Glutamatergic neuron (in vitro differentiated cells): ENCODE measurements at regions not wholly inside any gene's neighbourhood (a gene's known extent, or its start where the extent isn't known, plus 50 kb on each side); places are given as distances from the start of the nearest gene placed in this dataset.

Experiments
- DNase-seq: peaks from one replicate; pipeline ENCODE4 v3.0.0; 2022
- H3K27ac Mint-ChIP-seq: one replicate; pipeline ENCODE4 v1.8.0; 2020; ENCODE audit warnings: mild to moderate bottlenecking, mixed read lengths, inconsistent platforms; ENCODE audit not compliant: unreplicated experiment
- H3K27me3 Mint-ChIP-seq: one replicate; pipeline ENCODE4 v1.8.0; 2020; ENCODE audit warnings: mild to moderate bottlenecking, moderate library complexity, mixed read lengths, inconsistent platforms; ENCODE audit not compliant: unreplicated experiment
- H3K36me3 Mint-ChIP-seq: one replicate; pipeline ENCODE4 v1.8.0; 2020; ENCODE audit warnings: mild to moderate bottlenecking, mixed read lengths, inconsistent platforms; ENCODE audit not compliant: unreplicated experiment
- H3K4me1 Mint-ChIP-seq: one replicate; pipeline ENCODE4 v1.8.0; 2020; ENCODE audit warnings: mild to moderate bottlenecking, low read depth, mixed read lengths, inconsistent platforms; ENCODE audit not compliant: unreplicated experiment
- H3K4me3 Mint-ChIP-seq: one replicate; pipeline ENCODE4 v1.8.0; 2020; ENCODE audit warnings: mild to moderate bottlenecking, mixed read lengths, inconsistent platforms; ENCODE audit not compliant: unreplicated experiment
- H3K9me3 Mint-ChIP-seq: one replicate; pipeline ENCODE4 v1.8.0; 2020; ENCODE audit warnings: mild to moderate bottlenecking, moderate library complexity, mixed read lengths, inconsistent platforms; ENCODE audit not compliant: unreplicated experiment
- TF ChIP-seq, protein P1 (sequence below): fragments of 200-600 bp; sonication (generic); IDR thresholded peaks from one replicate; pipeline ENCODE4 v1.5.0; 2021; ENCODE audit not compliant: partially characterized antibody, unreplicated experiment

GRCh38 chr6:138614151-138614550, 114.9 kb upstream of the NHSL1 start:
- Mint-ChIP-seq H3K4me1 (peaks cover 12% of the 10 kb centered on the region), H3K27ac (no peak overlapping the region), H3K9me3 (peaks cover 1% of the 10 kb centered on the region), H3K36me3 (no peaks in the 10 kb centered on the region), H3K27me3 (no peaks in the 10 kb centered on the region), H3K4me3 (no peak overlapping the region)
- DNase-seq = no peak
- TF ChIP-seq, protein P1, sequence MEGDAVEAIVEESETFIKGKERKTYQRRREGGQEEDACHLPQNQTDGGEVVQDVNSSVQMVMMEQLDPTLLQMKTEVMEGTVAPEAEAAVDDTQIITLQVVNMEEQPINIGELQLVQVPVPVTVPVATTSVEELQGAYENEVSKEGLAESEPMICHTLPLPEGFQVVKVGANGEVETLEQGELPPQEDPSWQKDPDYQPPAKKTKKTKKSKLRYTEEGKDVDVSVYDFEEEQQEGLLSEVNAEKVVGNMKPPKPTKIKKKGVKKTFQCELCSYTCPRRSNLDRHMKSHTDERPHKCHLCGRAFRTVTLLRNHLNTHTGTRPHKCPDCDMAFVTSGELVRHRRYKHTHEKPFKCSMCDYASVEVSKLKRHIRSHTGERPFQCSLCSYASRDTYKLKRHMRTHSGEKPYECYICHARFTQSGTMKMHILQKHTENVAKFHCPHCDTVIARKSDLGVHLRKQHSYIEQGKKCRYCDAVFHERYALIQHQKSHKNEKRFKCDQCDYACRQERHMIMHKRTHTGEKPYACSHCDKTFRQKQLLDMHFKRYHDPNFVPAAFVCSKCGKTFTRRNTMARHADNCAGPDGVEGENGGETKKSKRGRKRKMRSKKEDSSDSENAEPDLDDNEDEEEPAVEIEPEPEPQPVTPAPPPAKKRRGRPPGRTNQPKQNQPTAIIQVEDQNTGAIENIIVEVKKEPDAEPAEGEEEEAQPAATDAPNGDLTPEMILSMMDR = no peak

DNA sequence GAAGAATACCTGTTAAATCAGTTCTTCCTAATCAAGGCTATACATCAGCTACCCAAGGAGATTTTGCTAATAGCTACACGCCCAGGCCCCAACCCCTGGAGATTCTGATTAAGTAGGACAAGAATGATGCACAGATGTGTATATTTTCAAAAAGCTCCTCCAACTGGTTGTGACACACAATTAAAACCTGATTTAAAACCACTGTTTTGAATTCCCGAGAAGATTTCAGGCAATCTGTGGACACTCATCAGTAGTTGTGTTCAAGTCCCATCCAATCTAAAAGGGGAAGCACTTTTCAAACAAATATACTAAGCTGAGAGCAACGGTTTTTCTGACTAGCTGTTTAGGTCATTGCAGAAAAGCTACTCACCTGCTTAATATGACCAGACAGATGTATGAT, 118.9 kb upstream of the NHSL1 start:
- Mint-ChIP-seq H3K27ac (no peak overlapping the region), H3K4me3 (no peak overlapping the region), H3K4me1 (peaks cover 12% of the 10 kb centered on the region), H3K9me3 (peaks cover 1% of the 10 kb centered on the region), H3K36me3 (no peaks in the 10 kb centered on the region), H3K27me3 (no peaks in the 10 kb centered on the region)
- TF ChIP-seq, protein P1 = no peak
- DNase-seq = no peak

DNA sequence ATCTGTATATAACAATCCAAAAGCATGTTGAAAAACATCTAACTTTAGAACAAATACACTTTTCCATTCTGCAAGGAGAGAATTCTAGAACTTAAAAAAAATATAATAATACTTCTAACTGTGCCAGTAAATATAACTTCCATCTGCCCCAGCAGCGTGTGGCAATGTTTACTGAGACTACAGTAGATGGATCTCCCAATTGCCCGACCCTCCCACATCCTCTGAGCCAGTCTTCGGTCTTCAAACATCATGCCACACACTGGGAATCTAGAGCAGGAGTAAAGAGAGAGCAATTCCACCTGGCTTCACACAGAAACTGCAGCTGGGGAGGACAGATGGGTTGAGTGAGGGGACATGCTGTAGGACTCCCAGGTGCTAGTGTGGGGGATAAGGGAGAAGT, 121.3 kb upstream of the NHSL1 start:
- Mint-ChIP-seq H3K27ac (no peak overlapping the region), H3K4me1 (peaks cover 9% of the 10 kb centered on the region), H3K27me3 (no peaks in the 10 kb centered on the region), H3K9me3 (peaks cover 1% of the 10 kb centered on the region), H3K4me3 (no peak overlapping the region), H3K36me3 (no peaks in the 10 kb centered on the region)
- DNase-seq = no peak
- TF ChIP-seq, protein P1 = no peak

DNA sequence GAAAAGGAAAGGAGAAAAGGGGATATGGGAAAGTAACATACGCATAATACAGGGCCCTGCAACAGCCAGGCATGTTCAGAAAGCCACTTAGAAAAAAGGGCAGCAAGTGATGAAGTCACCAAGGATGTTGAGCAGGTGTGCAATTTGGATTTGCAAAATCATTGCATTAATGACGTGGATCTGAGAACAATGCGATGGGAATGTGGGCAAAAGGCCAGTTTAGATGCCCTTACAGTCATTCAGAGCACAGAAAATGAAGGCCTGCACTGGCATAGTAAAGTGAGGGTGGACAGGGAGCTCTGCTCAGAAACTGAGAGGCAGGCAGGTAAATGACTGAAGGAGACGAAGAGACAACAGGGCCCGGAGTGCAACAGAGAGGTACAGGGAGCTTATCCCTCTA, 123.7 kb upstream of the NHSL1 start:
- Mint-ChIP-seq H3K36me3 (no peaks in the 10 kb centered on the region), H3K27me3 (no peaks in the 10 kb centered on the region), H3K9me3 (peaks cover 4% of the 10 kb centered on the region), H3K4me1 (peaks cover 8% of the 10 kb centered on the region), H3K4me3 (no peak overlapping the region), H3K27ac (no peak overlapping the region)
- no peak for DNase-seq
- TF ChIP-seq, protein P1 = no peak

DNA sequence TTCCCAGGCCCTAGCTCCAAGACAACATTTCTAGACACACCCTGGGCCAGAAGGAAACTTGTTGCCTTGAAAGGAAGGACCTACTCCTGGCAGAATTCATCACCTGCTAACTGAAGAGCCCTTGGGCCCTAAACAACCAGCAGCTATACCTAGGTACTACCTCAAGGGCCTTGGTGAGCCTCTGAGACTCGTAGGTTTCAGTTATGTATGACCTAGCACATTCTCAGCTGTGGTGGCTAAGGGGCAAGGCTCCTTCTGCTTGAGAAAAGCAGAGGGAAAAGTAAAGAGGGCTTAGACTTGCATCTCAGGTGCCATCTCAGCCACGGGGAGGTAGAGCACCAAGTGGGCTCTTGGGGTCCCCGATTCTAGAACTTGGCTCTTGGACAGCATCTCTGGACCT, 132.3 kb upstream of the NHSL1 start:
- peaks cover 2% of the 10 kb centered on the region for H3K9me3 Mint-ChIP-seq
- no peak overlapping the region for H3K27ac Mint-ChIP-seq
- TF ChIP-seq, protein P1 = no peak
- H3K36me3 Mint-ChIP-seq = no peaks in the 10 kb centered on the region
- DNase-seq = no peak
- H3K4me3 Mint-ChIP-seq = no peak overlapping the region
- no peaks in the 10 kb centered on the region for H3K4me1 Mint-ChIP-seq
- no peaks in the 10 kb centered on the region for H3K27me3 Mint-ChIP-seq
